GM13976 (cell line): ENCODE measurements at regions not wholly inside any gene's neighbourhood (a gene's known extent, or its start where the extent isn't known, plus 50 kb on each side); places are given as distances from the start of the nearest gene placed in this dataset.
"Not testable (repeated sequence)": the region's sequence is repeated elsewhere in the genome, so short reads cannot be mapped to it uniquely, and the experiment has no call there.

Experiments
- DNase-seq: peaks from one replicate; pipeline ENCODE4 v3.0.0; 2012; ENCODE audit warnings: low spot score
- in situ Hi-C: fragments of 300-500 bp; cut with MboI; formaldehyde crosslinking; loops from one replicate; pipeline ENCODE4 v1.12.0; 2022; ENCODE audit warnings: low sequenced_read_pairs, mixed read lengths, inconsistent platforms; ENCODE audit not compliant: unreplicated experiment
- TF ChIP-seq, protein P1 (sequence below): IDR thresholded peaks from 2 replicates; pipeline ENCODE4 v1.5.1; 2012; ENCODE audit warnings: borderline replicate concordance, mild to moderate bottlenecking; ENCODE audit not compliant: insufficient read depth; ENCODE audit errors: extremely low read depth, missing control alignments, control extremely low read depth

DNA sequence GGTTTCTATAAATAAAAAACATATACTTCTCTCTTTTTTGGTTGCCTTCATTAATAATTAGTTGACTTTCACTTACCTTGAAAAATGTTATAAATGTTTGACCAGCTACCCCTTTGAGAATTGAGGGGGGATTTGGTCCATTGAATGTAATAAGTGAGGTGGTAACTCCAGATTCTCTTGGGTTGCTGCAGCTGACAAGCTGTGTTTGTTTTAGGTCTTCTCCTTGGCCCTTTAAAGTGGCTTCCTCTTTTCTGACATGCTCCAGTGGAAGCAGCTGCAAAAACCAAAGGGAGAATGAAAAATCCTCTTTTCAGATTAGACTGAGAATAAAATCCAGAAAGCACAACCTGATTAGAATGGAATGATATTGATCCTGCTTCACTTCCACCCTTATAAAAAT lies 410.5 kb downstream of the TMEM38B start:
- in situ Hi-C loops, result no loop called here
- TF ChIP-seq, protein P1, sequence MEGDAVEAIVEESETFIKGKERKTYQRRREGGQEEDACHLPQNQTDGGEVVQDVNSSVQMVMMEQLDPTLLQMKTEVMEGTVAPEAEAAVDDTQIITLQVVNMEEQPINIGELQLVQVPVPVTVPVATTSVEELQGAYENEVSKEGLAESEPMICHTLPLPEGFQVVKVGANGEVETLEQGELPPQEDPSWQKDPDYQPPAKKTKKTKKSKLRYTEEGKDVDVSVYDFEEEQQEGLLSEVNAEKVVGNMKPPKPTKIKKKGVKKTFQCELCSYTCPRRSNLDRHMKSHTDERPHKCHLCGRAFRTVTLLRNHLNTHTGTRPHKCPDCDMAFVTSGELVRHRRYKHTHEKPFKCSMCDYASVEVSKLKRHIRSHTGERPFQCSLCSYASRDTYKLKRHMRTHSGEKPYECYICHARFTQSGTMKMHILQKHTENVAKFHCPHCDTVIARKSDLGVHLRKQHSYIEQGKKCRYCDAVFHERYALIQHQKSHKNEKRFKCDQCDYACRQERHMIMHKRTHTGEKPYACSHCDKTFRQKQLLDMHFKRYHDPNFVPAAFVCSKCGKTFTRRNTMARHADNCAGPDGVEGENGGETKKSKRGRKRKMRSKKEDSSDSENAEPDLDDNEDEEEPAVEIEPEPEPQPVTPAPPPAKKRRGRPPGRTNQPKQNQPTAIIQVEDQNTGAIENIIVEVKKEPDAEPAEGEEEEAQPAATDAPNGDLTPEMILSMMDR, result no peak
- no peak for DNase-seq

DNA sequence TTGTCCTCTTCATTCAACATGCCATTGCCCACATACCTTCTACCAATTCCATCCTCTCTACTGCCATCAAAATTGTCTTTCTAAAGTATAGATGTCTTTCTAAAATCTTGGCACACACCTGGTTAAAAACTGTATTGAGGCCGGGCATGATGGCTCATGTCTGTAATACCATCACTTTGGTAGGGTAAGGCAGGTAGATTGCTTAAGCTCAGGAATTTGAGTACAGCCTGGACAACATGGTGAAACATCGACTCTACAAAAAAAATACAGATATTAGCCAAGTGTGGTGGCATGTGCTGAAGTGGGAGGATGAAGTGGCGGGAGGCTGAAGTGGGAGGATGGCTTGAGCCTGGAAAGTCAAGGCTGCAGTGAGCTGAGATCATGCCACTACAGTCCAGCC lies 412.1 kb downstream of the TMEM38B start:
- DNase-seq, result no peak
- in situ Hi-C loops, result no loop called here
- TF ChIP-seq, protein P1, result no peak

DNA sequence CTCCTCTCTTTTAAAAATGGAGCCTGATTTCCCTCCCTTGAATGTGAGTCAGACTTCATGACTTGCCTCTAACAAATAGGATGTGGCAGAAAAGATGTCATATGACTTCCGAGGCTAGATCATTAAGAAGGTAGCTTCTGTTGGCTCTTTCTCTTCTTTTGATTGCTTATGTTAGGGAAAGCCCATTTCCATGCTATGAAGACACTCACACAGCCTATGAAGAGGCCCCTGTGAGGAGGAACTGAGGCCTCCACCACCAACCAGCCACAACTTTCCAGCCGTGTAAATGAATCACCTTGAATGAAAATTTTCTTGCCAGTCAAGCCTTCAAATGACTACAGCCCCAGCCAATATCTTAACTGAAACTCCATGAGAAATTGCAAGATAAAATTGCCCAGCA lies 413.4 kb downstream of the TMEM38B start:
- DNase-seq, result no peak
- TF ChIP-seq, protein P1, result no peak
- in situ Hi-C loops, result no loop called here

DNA sequence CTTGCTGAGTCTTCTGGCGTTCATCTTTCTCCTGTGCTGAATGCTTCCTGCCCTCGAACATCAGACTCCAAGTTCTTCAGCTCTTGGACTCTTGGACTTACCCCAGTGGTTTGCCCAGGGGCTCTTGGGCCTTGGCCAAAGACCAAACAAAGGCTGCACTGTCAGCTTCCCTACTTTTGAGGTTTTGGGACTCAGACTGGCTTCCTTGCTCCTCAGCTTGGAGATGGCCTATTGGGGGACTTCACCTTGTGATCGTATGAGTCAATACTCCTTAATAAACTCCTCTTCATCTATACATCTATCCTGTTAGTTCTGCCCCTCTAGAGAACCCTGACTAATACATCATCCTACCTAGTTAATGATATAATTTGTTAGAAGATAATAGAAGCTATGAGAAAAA lies 415.4 kb downstream of the TMEM38B start:
- DNase-seq, in situ Hi-C loops: not testable (repeated sequence)

DNA sequence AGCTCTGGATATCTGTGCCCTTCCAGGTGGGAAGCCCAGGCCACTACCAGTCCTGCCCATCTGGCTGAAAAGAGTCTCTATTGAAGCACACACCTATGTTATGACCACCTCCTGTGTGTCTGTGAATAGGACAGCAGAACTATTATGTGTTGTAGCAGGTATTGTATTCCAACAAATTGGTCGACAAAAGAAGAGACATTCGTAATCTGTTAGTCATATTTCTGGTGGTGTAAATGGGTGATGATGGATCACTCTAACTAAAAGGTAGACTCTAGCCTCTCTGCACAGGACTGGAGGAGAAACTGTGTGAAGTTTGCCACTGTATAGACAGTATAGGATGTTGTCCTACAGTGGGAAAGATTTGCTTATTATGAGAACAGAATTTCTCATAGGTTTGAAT lies 416.1 kb downstream of the TMEM38B start:
- no peak for DNase-seq
- in situ Hi-C loops, result no loop called here
- TF ChIP-seq, protein P1, result no peak

DNA sequence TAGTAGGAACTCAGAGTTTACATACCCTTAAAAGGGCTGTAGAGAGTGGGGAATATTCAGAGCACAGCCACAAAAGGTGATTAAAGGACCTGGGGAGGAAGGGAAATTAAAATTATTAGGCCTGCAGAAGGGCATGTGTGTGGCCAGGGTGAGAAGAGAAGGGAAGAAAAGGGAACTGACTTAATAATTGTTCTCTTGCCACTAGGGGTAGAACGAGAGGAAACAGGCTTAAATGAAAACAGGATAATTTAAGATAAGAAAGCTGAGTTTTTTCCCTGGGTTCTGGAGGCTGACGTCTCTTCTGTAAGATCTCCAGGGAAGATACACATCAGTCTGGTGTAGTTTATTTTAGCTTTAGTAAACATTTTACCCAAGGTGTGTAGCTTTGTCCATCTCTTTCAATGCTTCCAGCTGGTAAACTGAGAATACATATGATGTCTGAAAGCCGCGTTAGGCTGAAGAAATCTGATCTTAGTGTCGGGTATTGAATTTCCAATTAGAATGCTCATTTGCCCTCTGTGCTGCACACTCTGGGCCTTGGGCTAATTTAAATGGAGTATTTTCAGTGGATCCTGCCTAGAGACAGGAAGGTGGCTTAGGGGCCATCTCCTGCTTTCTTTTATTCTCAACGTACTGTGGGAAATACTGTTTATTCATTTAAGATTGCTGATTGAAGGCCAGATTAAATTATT lies 416.8 kb downstream of the TMEM38B start:
- in situ Hi-C loops, result no loop called here
- TF ChIP-seq, protein P1, result no peak
- DNase-seq, result no peak

DNA sequence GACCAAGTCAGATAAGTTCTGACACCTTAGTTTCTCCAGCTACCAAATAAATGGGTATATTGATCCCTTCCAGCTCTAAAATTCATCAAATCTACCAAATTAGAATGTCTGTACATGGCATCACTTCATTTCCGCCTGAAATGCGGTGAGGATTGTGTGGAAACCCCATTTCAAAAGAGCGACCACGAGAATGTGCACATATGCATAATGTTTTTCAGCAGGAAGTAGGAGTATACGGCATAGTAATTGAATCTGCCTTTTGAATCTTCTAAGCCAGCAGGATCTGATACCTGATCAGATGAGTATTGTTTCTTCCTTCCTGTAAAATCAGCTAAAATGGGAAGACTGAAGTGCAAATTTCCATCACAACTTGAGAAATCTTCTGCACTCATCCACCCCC lies 418.6 kb downstream of the TMEM38B start:
- TF ChIP-seq, protein P1, result no peak
- in situ Hi-C loops, result no loop called here
- DNase-seq, result no peak
